ENCODE measurements at regions not wholly inside any gene's neighbourhood (a gene's known extent, or its start where the extent isn't known, plus 50 kb on each side); places are given as distances from the start of the nearest gene placed in this dataset.
A peak's percentile ranks its signal among the peaks of the same experiment; 100 is the strongest.

GRCh38 chrX:40209951-40210617 is 112.3 kb upstream of the BCOR start:
- DNase-seq: no peak
- H3K27ac ChIP-seq: no peak overlapping the region
- no peak for TF ChIP-seq CTCF (IDR thresholded peaks at IDR 0.05)

GRCh38 chrX:40207626-40208025 is 109.9 kb upstream of the BCOR start:
- Histone ChIP-seq H3K27ac (no peak overlapping the region), H3K9me3 (no peaks in the 10 kb centered on the region), H3K27me3 (no peaks in the 10 kb centered on the region), H3K4me3 (no peak overlapping the region), H3K36me3 (no peaks in the 10 kb centered on the region), H3K4me1 (no peaks in the 10 kb centered on the region)
- DNase-seq: no peak
- intact Hi-C loops (cut with DNase I): no loop called here
- TF ChIP-seq CTCF (IDR thresholded peaks at IDR 0.05): no peak
- ATAC-seq: no peak

More at GRCh38 chrX:40209951-40210617, 112.3 kb upstream of the BCOR start:
- Histone ChIP-seq H3K36me3 (no peaks in the 10 kb centered on the region), H3K27me3 (no peaks in the 10 kb centered on the region), H3K4me3 (no peak overlapping the region), H3K9me3 (no peaks in the 10 kb centered on the region), H3K4me1 (no peaks in the 10 kb centered on the region)
- intact Hi-C loops (cut with DNase I): no loop called here
- peak; percentile 80 for ATAC-seq

- H3K4me3 ChIP-seq: no peak overlapping the region
- TF ChIP-seq CTCF (IDR thresholded peaks at IDR 0.05): no peak
- H3K27ac ChIP-seq: no peak overlapping the region
- DNase-seq (peak in 1 of 4 donors; percentile 60), ATAC-seq (no peak)
- intact Hi-C loops (cut with DNase I): no loop called here
- H3K9me3 ChIP-seq: no peaks in the 10 kb centered on the region
- no peaks in the 10 kb centered on the region for H3K36me3 ChIP-seq
- no peaks in the 10 kb centered on the region for H3K27me3 ChIP-seq
- H3K4me1 ChIP-seq: no peaks in the 10 kb centered on the region
These were observed 107.7 kb upstream of the BCOR start for GRCh38 chrX:40205471-40205870.

- no peak for DNase-seq
- H3K4me3 ChIP-seq: no peak overlapping the region
- no peak overlapping the region for H3K27ac ChIP-seq
- H3K4me1 ChIP-seq: no peaks in the 10 kb centered on the region
- intact Hi-C loops (cut with DNase I): no loop called here
- ATAC-seq: no peak
- H3K36me3 ChIP-seq: no peaks in the 10 kb centered on the region
- H3K9me3 ChIP-seq: no peaks in the 10 kb centered on the region
- TF ChIP-seq CTCF (IDR thresholded peaks at IDR 0.05): no peak
- H3K27me3 ChIP-seq: no peaks in the 10 kb centered on the region
These were observed 104.7 kb upstream of the BCOR start for GRCh38 chrX:40202456-40202855.

GRCh38 chrX:40201329-40201885 is 103.6 kb upstream of the BCOR start:
- H3K27me3 ChIP-seq: no peaks in the 10 kb centered on the region
- ATAC-seq (peak; percentile 69), DNase-seq (no peak)
- intact Hi-C loops (cut with DNase I): no loop called here
- no peak overlapping the region for H3K27ac ChIP-seq
- H3K4me3 ChIP-seq: no peak overlapping the region
- no peaks in the 10 kb centered on the region for H3K36me3 ChIP-seq
- no peak for TF ChIP-seq CTCF (IDR thresholded peaks at IDR 0.05)
- no peaks in the 10 kb centered on the region for H3K9me3 ChIP-seq
- no peaks in the 10 kb centered on the region for H3K4me1 ChIP-seq

All from left lung (tissue), 4 donors.